NCI-H510A (cell line): ENCODE measurements at regions not wholly inside any gene's neighbourhood (a gene's known extent, or its start where the extent isn't known, plus 50 kb on each side); places are given as distances from the start of the nearest gene placed in this dataset.
"Not testable (repeated sequence)": the region's sequence is repeated elsewhere in the genome, so short reads cannot be mapped to it uniquely, and the experiment has no call there.

Experiments
- DNase-seq: peaks from one replicate; lab custom pipeline; 2025; lab: John Stamatoyannopoulos, UW

DNA sequence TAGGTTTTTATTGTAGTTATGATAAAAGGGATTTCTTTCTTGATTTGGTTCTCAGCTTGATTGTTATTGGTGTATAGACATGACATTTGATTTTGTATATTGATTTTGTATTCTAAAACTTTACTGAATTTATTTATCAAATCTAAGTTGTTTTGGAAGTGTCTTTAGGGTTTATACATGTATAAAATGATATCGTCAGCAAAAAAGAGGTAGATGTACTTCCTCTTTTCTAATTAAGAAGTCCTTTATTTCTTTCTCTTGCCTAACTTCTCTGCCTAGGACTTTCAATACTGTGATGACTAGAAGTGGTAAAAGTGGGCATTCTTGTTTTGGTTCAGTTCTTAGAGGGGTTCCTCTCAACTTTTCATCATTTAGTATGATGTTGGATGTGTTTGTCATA is 487.3 kb upstream of the KIF2B start:
- no peak for DNase-seq

DNA sequence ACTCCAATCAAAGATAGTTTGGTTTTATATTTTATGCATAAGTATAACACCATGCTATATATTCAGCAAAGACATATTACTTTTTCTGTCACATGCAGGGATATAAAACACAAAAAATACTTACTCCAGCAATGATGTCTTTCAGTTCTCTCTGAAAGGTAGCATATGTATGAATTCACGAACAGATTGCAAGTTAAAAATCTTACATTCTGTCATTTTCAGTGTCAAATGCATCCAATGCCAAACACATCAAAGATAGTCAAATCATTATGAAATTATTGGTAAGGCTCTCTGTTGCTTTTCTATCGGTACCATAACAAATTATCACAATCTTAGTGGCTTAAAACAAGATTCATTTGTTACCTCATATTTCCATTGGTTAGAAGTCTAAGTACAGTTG is 492.0 kb upstream of the KIF2B start:
- no peak for DNase-seq

DNA sequence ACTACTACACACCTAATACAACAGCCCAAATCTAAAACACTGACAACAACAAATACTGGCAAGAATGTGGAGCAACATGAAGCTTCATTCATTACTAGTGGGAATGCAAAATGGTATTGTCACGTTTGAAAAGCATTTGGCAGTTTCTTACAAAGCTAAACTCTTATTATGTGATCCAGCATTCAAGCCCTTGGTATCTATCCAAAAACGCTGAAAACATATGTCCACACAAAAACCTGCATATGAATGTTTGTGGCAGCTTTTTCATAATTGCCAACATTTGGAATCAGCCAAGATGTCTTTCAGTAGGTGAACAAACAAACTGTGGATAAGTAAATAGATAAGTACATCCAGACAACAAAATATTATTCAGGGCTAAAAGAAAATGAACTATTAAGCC is 501.1 kb upstream of the KIF2B start:
- no peak for DNase-seq

DNA sequence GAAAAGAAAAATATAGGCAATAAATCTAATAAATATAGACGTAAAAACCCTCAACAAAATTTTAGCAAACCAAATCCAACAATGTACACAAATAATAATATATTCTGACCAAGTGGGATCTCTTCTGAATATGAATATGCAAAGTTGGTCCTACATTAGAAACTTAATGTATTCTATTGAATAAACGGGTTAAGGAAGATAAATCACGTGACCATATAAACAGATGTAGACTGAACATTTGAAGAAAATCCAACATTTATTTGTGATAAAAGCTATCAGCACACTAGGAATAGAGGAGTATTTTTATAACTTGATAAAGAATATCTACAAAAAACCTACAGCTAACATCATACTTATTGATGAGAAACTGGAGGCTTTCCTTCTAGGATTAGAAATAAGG is 502.8 kb upstream of the KIF2B start:
- no peak for DNase-seq

DNA sequence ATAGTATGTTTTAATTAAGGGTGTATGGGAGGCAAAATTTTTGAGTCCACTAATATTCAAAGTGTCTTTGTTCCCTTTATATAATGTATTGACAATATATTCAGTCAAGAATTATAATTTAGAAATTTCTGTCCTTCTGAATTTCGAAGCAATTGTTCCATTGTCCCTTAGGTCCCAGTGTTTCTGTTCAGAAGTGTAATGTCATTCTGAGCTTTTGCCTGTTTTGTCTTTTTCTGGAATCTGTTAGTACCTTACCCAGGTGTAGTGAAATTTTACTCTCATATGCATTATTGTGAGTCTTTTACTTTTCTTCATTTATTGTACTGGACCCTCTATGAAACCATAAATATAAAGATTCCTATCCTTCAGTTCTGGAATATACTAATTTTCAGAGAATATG is 505.7 kb upstream of the KIF2B start:
- no peak for DNase-seq

DNA sequence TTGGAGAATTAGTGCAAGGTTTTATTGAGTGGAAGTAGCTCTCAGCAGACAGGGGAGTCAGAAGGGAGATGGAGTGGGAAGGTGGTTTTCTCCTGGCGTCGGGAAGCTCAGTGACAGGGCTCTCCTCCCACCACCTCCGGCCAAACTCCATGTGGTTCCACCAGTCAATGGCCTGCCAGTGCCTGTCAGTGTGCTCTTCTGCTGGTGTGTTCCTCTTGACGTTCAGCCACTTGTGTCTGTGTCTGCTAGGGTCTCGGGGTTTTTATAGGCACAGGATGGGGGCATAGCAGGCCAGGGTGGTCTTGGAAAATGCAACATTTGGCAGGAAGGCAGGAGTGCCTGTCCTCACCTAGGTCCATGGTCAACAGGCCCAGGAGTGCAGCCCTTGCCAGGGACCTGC is 506.7 kb upstream of the KIF2B start:
- no peak for DNase-seq

DNA sequence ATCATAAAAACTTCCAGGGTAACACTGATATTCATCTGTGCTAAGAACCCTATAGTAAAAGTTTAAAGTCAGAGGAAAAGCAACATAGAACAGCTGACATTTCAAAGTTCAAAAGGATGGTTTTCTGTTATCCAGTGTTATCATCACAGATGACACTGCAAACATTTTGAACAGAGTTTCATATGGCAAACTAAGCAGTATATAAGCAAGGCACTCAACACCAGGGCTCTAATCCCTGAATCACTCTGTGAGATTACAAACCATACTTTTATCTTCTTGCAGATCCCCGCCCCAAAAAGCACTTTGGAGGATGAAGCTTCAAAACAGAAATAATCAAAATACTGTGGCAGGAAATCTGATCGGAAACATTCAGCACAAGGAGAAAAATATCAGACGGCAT is 508.2 kb upstream of the KIF2B start:
- DNase-seq, result no peak

DNA sequence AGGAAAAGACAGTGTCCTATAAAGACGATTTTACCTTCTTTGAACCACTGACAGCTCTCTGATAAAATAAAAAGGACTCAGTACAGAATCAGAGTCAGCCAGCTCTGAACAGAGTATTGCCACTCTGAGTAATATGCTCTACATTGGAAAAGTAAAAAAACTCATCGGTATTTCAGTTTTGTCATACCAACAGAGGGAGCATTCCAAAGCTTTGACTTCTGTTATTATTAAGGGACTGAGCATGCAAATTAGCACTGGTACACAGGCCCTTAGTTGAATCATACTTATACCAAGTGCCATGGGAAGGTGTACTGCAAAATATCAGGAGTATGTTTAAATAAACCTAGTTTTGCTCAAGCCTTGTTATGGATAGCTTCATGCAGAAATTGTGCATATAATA is 509.0 kb upstream of the KIF2B start:
- no peak for DNase-seq

DNA sequence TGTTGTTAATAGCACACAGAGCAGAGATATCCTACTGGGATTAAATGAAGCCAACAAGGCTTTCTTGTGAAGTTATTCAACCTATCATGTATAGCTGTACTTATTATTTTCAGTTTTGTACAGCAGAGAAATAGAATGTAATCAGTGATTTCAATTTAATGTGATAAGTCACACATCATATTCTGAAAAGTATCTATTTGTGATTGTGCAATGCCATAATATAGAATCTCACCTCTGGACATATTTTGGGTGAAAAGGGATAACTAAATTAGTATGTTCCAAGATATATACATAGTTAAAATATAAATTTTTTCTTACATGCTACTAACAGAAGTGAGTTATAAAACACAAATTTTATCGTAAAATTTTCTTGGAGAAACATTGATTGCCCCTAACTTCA is 544.3 kb upstream of the KIF2B start:
- DNase-seq, result no peak

DNA sequence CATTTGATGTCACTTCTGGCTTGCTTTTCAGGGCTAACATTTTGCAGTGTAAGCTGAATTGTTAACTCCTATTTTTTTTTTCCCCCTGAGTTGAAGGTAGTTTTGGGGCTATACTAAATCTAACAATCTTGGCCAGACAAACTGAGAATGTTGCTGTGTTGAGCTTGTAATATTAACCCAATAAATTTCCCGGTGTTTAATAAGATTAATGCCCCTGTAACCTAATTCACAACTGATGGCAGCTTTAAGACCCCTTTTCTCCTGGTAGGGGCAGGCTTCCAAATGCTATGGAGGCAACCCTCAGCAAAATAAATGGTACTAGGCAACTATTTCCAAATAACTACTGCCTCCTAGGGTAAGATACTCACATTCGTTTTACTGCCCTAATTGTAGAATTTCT is 549.6 kb upstream of the KIF2B start:
- no peak for DNase-seq

DNA sequence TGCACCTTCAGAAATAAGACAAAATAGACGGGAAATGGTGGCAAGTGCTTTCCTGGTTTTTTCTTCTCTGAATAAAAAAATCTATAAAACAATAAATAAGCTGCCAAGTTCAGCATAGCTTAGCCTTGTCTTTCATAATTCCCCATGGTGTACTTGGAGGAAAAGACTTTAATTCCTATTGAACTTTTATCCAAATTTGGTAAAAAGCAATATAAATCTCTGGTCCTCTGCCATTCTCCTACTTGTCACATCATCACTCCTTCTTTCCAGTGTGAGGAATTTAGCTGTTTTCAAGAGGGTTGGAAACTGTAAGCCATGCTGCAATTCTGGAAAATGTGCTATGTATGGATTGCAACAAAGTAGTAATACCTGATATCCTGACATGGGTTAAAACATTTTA is 551.8 kb upstream of the KIF2B start:
- DNase-seq, result no peak

DNA sequence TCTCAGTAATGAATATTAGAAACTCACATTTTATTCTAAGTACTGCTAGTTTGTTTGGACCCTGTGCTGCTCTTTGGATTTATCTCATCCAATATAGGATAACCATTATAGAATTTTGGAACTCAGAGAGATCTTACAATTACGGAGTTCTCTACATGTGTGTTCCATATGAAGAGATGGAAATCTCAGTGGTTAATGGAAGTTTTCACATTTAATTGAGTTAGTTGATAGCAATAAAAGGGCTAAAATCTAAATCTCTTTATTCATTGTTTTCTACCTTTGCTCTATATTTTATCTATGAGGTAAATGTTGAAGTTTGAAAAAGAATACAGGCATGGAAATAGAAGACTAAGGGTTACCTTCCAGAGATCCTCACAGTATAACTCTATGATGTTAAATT is 558.0 kb upstream of the KIF2B start:
- no peak for DNase-seq

DNA sequence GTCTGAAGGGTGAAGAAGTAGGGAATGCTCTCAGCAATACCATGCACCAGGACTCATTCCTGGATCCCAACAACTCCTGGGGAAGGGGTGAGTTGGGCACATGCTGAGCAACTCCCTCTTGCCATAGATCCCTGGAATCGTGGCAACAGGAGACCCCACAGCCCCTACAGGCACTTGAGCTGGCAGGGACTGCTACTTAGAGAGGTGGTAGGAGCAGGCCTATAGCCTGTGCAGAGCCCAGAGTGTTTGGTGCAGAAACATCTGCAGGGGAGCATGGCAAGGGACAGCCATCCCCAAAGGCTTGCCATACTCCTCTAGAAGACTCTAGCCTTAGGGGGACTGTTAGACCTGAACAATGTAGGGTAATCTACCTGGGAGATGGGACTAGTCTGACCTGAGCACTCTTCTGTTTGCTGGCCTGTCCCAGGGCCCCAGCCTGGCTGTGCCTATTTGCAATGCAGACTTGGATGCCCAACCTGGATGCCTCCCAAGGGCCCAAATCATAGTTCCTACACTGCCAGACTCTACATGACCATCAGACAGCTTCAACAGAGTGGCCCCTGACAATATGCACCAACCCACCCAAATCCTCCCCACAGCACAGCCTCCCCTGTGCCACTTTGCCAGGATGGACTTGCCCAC is 568.6 kb upstream of the KIF2B start:
- no peak for DNase-seq

DNA sequence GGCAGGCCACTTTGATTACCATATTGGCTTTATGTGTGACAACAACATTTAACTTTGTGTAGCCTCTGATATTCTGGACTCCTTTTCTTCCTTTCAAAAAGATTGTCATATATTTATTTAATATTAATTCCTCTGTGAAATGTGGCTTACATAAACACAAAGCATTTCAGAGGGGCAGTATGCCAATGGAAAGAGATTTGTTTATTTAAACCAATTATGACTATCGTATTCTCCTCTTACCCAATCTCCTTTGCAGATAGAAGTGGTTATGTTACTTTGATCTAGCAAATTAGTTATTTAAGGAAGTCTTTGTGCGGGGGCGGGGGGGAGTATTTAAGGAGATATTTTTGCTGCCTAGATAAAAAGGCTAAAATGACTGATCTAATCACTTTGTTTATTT is 573.7 kb upstream of the KIF2B start:
- no peak for DNase-seq

DNA sequence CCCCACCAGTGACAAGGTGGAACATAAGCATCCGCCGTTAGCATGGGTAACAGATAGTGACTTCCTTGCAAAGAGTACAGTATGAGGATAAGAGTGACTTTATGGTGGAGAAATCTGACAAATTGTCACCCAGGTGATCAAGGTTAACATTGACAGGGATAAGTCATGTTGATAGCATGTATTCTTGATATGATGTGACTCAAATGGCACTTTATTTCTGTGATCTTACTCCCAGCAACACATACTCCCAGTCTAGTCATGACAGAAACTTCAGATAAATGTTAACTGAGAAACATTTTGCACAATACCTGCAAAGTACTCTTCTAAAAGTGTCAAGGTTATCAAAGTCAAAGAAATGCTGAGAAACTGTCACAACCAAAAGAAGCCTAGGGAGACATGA is 588.6 kb upstream of the KIF2B start:
- DNase-seq, result no peak

DNA sequence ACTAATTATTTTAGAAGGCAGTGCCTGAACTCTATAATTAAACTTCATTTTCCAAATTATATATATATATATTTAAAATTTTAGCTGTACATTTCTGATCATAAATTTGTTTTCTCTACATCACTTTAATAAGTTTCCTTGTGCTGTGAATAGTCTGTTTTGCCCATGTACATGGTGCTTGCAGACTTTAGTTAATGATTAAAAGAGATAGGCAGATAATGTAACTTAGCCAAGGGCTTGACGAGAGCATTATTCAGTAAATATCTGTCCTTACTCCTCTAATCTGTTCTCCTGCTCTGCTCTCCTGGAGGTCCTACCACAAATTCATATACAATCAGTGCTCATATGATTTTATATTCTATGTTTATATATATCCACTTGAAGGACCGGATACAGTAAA is 595.2 kb upstream of the KIF2B start:
- no peak for DNase-seq

DNA sequence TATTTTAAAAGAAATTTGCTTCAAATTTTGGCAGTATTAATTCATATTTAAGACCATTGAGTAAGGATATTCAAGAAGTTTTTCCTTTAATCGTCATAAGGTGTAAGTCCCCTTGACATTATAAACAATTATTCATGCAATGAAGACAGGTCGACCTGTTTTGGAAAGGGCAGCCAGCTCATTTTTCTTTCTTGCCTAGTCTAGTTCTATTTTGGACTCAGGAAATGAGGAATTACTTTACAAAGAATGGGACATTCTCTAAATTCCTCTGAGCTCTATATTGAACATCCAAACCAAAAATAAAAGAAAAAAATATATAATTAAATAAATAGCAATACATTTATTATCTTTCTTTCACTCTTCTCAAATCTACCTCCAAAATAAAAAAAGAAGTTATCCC is 595.6 kb upstream of the KIF2B start:
- no peak for DNase-seq

DNA sequence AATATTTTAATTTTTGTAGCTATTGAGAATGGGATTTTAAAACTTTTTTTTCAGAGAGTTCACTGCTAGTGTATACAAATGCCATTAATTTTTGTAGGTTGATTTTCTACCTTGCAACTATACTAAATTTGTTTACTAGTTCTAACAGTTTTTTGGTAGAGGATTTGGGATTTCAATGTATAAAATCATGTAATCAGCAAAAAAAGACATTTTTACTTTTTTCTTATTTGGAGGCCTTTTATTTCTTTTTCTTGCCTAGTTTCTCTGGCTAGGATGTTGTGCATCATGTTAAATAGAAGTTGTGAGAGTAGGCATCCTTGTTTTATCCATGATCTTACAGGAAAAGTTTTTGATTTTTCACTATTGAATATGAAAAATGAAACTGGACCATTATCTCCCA is 602.9 kb upstream of the KIF2B start:
- no peak for DNase-seq

DNA sequence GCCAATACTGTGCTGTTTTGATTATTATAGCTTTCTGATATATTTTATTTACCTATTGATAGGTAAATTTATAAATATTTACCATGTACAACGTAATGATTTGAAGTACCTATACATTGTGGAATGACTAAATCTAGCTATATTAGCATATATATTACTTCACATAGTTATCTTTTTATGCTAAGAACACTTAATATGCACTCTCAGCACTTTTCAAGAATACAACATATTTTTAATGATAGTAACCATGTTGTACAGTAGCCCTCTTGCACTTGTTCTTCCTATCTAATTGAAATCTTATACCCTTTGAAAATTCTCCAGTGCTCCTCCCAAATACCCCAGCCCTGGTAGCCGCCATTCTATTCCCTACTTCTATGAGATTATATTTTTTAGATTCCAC is 604.0 kb upstream of the KIF2B start:
- DNase-seq, result no peak

DNA sequence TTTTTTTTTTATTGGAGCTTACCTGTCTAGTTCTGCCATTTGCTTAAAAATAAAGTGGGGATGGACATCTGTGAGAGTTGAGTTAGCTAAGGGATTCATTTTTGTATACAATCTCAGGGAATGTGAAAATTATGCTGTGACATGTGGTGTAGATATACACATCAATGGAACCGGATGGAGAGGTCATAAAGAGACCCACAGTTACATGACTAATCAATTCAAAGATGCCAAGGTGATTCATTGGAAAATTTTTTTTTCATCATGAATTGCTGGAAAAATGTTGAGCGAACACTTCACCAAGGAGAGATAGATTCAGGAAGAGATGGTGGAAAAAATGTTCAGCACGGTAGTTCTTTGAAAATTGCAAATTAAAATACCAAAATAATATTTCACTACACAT is 605.4 kb upstream of the KIF2B start:
- no peak for DNase-seq

DNA sequence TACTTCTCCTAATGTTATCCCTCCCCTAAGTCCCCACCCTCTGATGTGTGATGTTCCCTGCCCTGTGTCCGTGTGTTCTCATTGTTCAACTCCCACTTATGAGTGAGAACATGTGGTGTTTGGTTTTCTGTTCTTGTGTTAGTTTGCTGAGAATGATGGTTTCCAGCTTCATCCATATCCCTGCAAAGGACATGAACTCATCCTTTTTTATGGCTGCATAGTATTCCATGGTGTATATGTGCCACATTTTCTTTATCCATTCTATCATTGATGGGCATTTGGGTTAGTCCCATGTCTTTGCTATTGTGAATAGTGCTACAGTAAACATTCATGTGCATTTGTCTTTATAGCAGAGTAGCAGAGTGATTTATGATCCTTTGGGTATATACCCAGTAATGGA is 613.8 kb upstream of the KIF2B start:
- DNase-seq, result not testable (repeated sequence)

DNA sequence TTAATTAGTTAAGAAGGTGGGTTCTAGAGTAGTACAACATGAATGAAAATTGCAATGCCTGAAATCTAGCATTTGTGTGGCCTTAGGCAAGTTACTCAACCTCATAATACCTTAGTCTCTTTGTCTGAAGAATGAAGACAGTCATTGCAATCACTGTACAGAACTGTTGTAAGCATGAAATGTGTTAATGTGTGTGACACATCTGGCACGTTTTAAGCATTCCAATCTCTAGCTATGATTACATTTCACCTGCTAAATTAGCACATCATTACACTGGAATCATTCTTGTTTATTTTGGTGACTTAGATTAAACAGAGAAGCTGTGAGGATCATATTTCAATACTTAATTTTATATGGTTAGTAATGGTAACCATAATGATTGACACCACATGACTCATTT is 629.7 kb upstream of the KIF2B start:
- DNase-seq, result no peak

DNA sequence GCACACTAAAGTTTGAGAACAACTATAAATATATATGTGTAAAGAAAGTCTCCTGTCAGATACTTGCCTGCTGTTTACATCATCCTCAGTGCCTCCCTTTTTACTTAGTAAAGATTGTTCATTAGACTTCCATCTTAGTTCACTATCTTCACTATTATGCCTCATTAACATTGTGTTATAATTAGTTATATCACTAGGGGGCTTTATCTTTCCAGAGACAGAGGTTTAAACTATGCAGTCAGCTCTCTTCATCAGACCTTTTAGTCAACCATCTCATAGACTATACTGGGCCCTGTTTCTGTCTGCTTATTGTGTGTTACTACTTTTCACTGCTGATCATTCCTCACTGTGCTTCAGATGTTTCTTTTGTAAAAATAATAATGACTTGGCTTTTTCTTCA is 630.8 kb upstream of the KIF2B start:
- no peak for DNase-seq

DNA sequence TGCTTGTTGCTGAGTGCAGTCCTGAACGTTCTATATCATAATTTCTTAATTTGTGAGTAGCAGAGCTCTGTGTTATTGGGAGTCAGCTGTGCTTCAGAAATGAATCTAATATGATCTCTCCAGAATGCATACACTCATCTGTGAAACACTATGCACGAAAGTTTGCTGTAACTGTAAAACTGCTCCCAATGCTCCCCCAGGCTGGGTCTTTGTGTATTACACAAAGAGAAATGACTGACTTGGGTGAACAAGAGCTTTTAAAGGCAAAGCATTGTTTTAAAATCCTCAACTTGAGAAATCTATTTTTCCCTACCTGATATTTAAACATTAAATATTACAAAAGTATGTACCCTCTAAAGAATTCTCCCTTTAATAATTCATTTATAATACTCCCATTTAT is 636.7 kb upstream of the KIF2B start:
- DNase-seq, result no peak

DNA sequence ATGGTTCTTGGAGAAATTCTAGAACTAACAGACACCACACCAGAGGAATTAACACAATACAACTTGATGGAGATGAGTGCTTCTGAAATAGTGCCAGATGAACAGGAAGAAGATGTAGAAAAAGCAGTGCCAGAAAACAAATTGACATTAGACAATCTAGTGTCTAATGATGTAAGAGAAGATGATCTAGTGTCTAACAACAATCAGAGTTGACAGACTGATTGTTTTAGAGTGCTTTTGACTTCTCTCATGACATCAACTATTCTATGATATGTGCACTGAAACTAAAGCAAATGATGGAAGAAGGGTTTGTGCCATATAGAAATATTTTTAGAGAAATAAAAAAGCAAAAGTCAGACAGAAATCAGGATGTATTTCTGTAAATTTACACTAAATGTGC is 646.1 kb upstream of the KIF2B start:
- no peak for DNase-seq
